GM23338 (cell line): ENCODE measurements at regions not wholly inside any gene's neighbourhood (a gene's known extent, or its start where the extent isn't known, plus 50 kb on each side); places are given as distances from the start of the nearest gene placed in this dataset.

Source experiments
- CREB1 ChIP-seq: fragments of 250-450 bp; sonication (Bioruptor Pico); IDR thresholded peaks from 2 replicates; pipeline ENCODE4 v1.5.0; 2020; ENCODE audit warnings: low read depth, mild to moderate bottlenecking, moderate library complexity
- CTCF ChIP-seq, 2 experiments: fragments of 200-600 bp in 1 of 2; sonication (generic) in 1 of 2; conservative IDR thresholded peaks; 2 replicates each; pipeline versions ENCODE4 v1.5.1 to v1.6.1; 2016 to 2017; ENCODE audit warnings: antibody characterized with exemption in 2 of 2, low read depth in 2 of 2, mild to moderate bottlenecking in 2 of 2, moderate library complexity in 1 of 2
- ETS1 ChIP-seq: IDR thresholded peaks from 2 replicates; pipeline ENCODE4 v1.6.1; 2016; ENCODE audit warnings: antibody characterized with exemption
- EZH2 ChIP-seq: fragments of 200-600 bp; sonication (generic); IDR thresholded peaks from one replicate; pipeline ENCODE4 v1.8.0; 2017; ENCODE audit warnings: antibody characterized with exemption, mild to moderate bottlenecking, low read depth; ENCODE audit not compliant: unreplicated experiment
- EZH2phosphoT487 ChIP-seq: fragments of 200-600 bp; sonication (generic); IDR thresholded peaks from one replicate; pipeline ENCODE4 v1.8.1; 2018; ENCODE audit warnings: antibody characterized with exemption; ENCODE audit not compliant: unreplicated experiment
- JUNB ChIP-seq: IDR thresholded peaks from one replicate; pipeline ENCODE4 v1.6.1; 2016; ENCODE audit warnings: antibody characterized with exemption; ENCODE audit not compliant: unreplicated experiment
- POLR2AphosphoS5 ChIP-seq: IDR thresholded peaks from 2 replicates; pipeline ENCODE4 v1.6.1; 2016; ENCODE audit warnings: antibody characterized with exemption, low read depth
- REST ChIP-seq: IDR thresholded peaks from one replicate; pipeline ENCODE4 v1.6.1; 2018; ENCODE audit warnings: antibody characterized with exemption; ENCODE audit not compliant: unreplicated experiment
- ZNF114 ChIP-seq: fragments of 250-450 bp; sonication (Bioruptor Pico); IDR thresholded peaks from 2 replicates; pipeline ENCODE4 v1.5.0; 2020; ENCODE audit warnings: mild to moderate bottlenecking, moderate library complexity

- TF ChIP-seq EZH2, result no peak
- no peak for TF ChIP-seq REST
- no peak for TF ChIP-seq CTCF (conservative IDR thresholded peaks at IDR 0.05; ENCODE audit: low read depth in 2 of 2)
- no peak for TF ChIP-seq CREB1 (CRISPR knock-in tag)
- TF ChIP-seq ZNF114 (CRISPR knock-in tag), result no peak
- TF ChIP-seq POLR2AphosphoS5, result no peak
- TF ChIP-seq ETS1, result no peak
- TF ChIP-seq EZH2phosphoT487, result no peak
- TF ChIP-seq JUNB, result no peak
Measured at GRCh38 chr12:78376257-78376656, 488.3 kb upstream of the SYT1 start.
